ENCODE measurements at regions not wholly inside any gene's neighbourhood (a gene's known extent, or its start where the extent isn't known, plus 50 kb on each side); places are given as distances from the start of the nearest gene placed in this dataset.
"Not testable (repeated sequence)": the region's sequence is repeated elsewhere in the genome, so short reads cannot be mapped to it uniquely, and the experiment has no call there.

GRCh38 chr2:87498169-87498853 lies 249.6 kb upstream of the PLGLB2 start:
- ATAC-seq, result peak; percentile 44 to 52

GRCh38 chr2:87498854-87499238 lies 249.0 kb upstream of the PLGLB2 start:
- not testable (repeated sequence) for ATAC-seq

DNA sequence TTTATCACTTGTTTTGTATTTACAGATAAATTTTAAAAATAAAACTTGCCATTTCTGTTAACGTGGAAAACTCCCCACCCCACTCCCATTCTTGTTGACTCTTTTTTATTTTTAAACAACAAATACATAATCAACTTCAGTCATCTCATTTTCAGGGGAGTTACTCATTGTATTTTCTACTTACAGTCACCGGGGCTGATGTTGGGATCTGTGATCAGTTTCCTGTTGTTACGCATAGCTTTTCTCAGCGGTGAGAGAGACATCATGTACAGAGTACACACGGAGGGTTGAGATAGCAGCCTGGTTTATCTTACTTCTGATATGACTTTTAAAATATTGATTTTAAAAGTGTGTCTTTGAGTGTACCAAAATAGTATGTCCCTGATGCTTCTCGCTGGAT lies 248.0 kb upstream of the PLGLB2 start:
- ATAC-seq, result peak; percentile 73 to 77

DNA sequence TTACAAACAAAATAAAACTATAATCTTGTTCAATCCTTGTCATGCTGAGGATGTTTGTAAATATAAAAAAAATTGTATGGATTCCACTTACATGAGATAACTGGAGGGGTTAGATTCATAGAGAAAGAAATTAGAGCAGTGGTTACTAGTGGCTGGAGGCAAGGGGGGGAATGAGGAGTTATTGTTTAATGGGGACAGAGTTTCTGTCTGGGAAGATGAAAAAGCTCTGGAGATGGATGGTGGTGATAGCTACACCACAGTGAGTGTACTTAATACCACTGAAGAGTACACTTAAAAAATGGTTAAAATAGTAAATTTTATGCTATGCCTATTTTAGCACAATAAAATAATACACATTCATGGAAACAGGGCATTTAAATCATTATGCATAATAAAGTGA lies 247.5 kb upstream of the PLGLB2 start:
- not testable (repeated sequence) for ATAC-seq

- ATAC-seq, result not testable (repeated sequence)
These were observed 246.9 kb upstream of the PLGLB2 start for GRCh38 chr2:87500951-87501350.

DNA sequence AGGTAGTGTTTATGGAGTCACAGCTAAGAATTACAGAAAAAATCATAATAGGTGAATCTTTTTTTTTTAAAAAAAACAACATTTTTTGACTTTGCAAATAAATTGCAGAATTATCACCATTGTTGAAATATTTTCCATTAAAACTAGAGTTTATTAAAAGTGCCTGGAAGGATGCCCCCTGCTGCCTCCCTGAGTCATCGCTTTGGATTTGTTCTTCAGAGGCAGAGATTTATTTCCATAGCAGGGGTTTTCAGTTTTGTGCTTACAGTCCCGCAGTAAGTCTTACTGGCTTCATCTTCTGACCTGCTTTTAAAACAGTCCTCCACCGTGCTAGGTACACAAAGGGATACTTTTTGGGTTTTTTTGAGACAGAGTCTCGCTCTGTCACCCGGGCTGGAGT lies 244.9 kb upstream of the PLGLB2 start:
- ATAC-seq, result not testable (repeated sequence)

DNA sequence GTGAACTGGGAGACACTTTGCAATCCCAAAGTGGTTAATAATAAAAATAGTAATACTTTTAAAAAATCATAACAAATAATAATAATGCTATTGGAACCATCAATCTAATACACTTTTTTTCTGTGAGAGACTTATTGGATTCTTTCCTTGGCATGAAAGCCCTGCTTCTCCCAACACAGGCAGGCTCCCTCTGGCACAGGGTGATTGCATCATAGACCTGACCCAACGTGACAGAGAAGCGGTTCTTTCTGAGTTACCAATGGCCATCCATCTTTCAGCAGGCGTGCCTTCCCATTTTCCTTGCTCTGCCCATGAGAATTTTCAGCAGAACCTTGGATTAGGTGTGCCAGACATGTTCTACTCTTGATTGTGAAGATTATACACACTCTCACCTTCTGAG lies 242.6 kb upstream of the PLGLB2 start:
- ATAC-seq, result not testable (repeated sequence)

- ATAC-seq, result not testable (repeated sequence)
These were observed 242.0 kb upstream of the PLGLB2 start for GRCh38 chr2:87505909-87506308.

GRCh38 chr2:87507378-87508348 lies 240.2 kb upstream of the PLGLB2 start:
- peak in 1 of 2 donors; percentile 6 for ATAC-seq

GRCh38 chr2:87511195-87511778 lies 236.6 kb upstream of the PLGLB2 start:
- peak in 1 of 2 donors; percentile 7 for ATAC-seq

- ATAC-seq, result peak in 1 of 2 donors; percentile 3
These were observed 234.9 kb upstream of the PLGLB2 start for GRCh38 chr2:87512864-87513530.

DNA sequence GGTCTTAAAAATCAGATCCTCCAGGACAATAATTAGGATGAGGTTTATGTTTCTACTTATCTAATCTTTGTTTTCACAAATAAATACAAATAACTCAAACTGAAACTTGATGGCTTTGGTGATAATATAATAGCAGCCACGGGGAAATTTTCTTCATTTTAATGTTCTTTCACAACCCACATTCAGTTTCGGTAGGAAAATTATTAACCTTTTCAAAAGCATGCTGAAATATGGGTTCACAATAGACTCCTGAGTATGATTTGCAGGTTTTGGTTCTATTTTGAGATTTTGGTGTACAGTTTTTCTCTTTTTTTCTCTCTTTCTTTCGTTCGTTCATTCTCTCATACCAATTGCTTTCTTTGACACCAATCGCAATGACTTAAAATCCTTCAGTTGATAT lies 233.9 kb upstream of the PLGLB2 start:
- ATAC-seq, result peak; percentile 5 to 8

- not testable (repeated sequence) for ATAC-seq
These were observed 233.4 kb upstream of the PLGLB2 start for GRCh38 chr2:87514515-87514914.

DNA sequence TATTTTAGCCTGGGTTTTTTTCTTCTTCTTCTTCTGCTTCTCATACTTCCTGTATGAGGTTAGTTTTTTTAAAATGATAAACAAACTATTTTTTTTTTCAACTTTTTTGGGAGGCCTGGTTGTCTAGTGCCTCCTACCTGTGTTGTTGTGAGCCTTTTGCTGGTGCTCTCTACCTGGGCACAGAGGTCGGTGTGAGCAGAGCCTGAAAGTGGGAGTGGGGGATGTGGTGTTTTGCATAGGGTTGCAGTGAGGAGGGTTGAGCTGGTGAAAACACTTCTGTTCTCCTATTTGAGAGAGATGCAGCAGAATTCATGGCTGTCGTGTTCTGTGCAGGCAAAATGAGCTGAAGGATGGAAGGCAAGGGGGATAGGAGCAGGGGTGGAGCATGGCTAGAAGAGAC lies 232.7 kb upstream of the PLGLB2 start:
- ATAC-seq, result not testable (repeated sequence)

DNA sequence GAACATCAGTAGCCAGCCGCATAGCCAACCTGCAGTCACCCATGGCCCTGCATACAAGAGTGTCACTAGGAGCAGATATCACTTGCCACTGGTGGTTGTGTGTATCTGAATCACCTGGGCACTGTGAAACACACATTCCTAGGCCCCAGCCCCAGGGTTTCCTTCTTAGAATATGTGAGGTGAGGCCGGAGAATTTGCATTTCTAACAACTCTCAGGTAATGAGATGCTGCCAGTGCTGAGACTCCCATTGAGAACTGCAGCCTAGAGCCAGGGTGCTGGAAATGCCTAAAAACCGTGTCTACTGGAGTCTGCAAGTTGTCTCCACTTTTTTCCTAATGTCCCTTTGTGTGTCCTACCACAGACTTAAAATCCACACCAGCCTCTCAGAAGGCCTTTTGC lies 232.0 kb upstream of the PLGLB2 start:
- ATAC-seq, result peak in 1 of 2 donors; percentile 6

GRCh38 chr2:87516369-87516967 lies 231.4 kb upstream of the PLGLB2 start:
- ATAC-seq, result not testable (repeated sequence)

- ATAC-seq, result peak; percentile 15 to 29
These were observed 230.4 kb upstream of the PLGLB2 start for GRCh38 chr2:87517438-87517837.

GRCh38 chr2:87518066-87518465 lies 229.8 kb upstream of the PLGLB2 start:
- not testable (repeated sequence) for ATAC-seq

DNA sequence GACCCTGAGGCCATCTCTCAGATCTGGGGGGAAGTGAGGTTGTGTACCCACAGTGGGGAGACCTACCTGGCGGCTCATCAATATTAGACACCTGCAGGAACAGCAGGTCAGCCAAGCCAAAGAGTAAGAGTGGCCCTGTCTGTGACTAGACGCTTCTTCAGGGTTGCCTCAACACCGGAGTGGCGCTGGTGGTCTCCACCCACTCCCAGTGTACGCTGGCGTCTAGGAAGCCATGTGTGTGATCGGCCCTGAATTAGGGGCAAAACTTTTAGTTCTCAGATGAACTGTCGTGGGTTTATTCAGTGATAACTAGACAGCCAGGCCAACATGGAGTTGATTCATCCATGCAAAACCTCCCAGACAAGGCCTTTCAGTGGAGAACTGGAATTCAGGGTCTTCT lies 229.3 kb upstream of the PLGLB2 start:
- ATAC-seq, result not testable (repeated sequence)

GRCh38 chr2:87519158-87520011 lies 228.5 kb upstream of the PLGLB2 start:
- ATAC-seq, result not testable (repeated sequence)

GRCh38 chr2:87521057-87521456 lies 226.8 kb upstream of the PLGLB2 start:
- ATAC-seq, result peak; percentile 56 to 70

Measured in activated CD4-positive, CD25-positive, alpha-beta regulatory T cell treated with anti-CD3 and anti-CD28 coated beads, Interleukin-2, amount 50 U/mL, for 24 hours (primary cell).